ENCODE measurements at regions not wholly inside any gene's neighbourhood (a gene's known extent, or its start where the extent isn't known, plus 50 kb on each side); places are given as distances from the start of the nearest gene placed in this dataset.
"Not testable (repeated sequence)": the region's sequence is repeated elsewhere in the genome, so short reads cannot be mapped to it uniquely, and the experiment has no call there.

GRCh38 chr14:39548358-39548757 lies 116.1 kb upstream of the FBXO33 start:
- no peak overlapping the region for H3K27ac Mint-ChIP-seq (ENCODE audit: unreplicated experiment)
- H3K4me3 Mint-ChIP-seq (ENCODE audit: unreplicated experiment): no peak overlapping the region
- no peaks in the 10 kb centered on the region for H3K36me3 Mint-ChIP-seq (ENCODE audit: unreplicated experiment)
- peaks cover 1% of the 10 kb centered on the region for H3K9me3 Mint-ChIP-seq (ENCODE audit: unreplicated experiment)
- no peak for DNase-seq
- no peak for TF ChIP-seq CTCF (IDR thresholded peaks at IDR 0.05; ENCODE audit: partially characterized antibody, unreplicated experiment)
- no peaks in the 10 kb centered on the region for H3K27me3 Mint-ChIP-seq (ENCODE audit: unreplicated experiment)
- no peaks in the 10 kb centered on the region for H3K4me1 Mint-ChIP-seq (ENCODE audit: low read depth, unreplicated experiment)

- Mint-ChIP-seq H3K36me3 (ENCODE audit: unreplicated experiment) (no peaks in the 10 kb centered on the region), H3K9me3 (ENCODE audit: unreplicated experiment) (peaks cover 1% of the 10 kb centered on the region), H3K4me3 (ENCODE audit: unreplicated experiment) (no peak overlapping the region), H3K4me1 (ENCODE audit: low read depth, unreplicated experiment) (no peaks in the 10 kb centered on the region), H3K27ac (ENCODE audit: unreplicated experiment) (no peak overlapping the region), H3K27me3 (ENCODE audit: unreplicated experiment) (no peaks in the 10 kb centered on the region)
- DNase-seq: no peak
- no peak for TF ChIP-seq CTCF (IDR thresholded peaks at IDR 0.05; ENCODE audit: partially characterized antibody, unreplicated experiment)
These were observed 115.6 kb upstream of the FBXO33 start for GRCh38 chr14:39547845-39548244.

GRCh38 chr14:39505812-39506211 lies 73.6 kb upstream of the FBXO33 start:
- no peak for TF ChIP-seq CTCF (IDR thresholded peaks at IDR 0.05; ENCODE audit: partially characterized antibody, unreplicated experiment)
- no peak overlapping the region for H3K4me3 Mint-ChIP-seq (ENCODE audit: unreplicated experiment)
- H3K36me3 Mint-ChIP-seq (ENCODE audit: unreplicated experiment): peaks cover 12% of the 10 kb centered on the region
- H3K27ac Mint-ChIP-seq (ENCODE audit: unreplicated experiment): no peak overlapping the region
- peaks cover 4% of the 10 kb centered on the region for H3K27me3 Mint-ChIP-seq (ENCODE audit: unreplicated experiment)
- H3K9me3 Mint-ChIP-seq (ENCODE audit: unreplicated experiment): peaks cover 3% of the 10 kb centered on the region
- no peaks in the 10 kb centered on the region for H3K4me1 Mint-ChIP-seq (ENCODE audit: low read depth, unreplicated experiment)
- DNase-seq: no peak

GRCh38 chr14:39500253-39500652 lies 68.0 kb upstream of the FBXO33 start:
- Mint-ChIP-seq H3K36me3 (ENCODE audit: unreplicated experiment) (peaks cover 19% of the 10 kb centered on the region), H3K27ac (ENCODE audit: unreplicated experiment) (no peak overlapping the region), H3K27me3 (ENCODE audit: unreplicated experiment) (peaks cover 3% of the 10 kb centered on the region), H3K4me1 (ENCODE audit: low read depth, unreplicated experiment) (no peaks in the 10 kb centered on the region), H3K4me3 (ENCODE audit: unreplicated experiment) (no peak overlapping the region), H3K9me3 (ENCODE audit: unreplicated experiment) (peaks cover 5% of the 10 kb centered on the region)
- DNase-seq: no peak
- TF ChIP-seq CTCF (IDR thresholded peaks at IDR 0.05; ENCODE audit: partially characterized antibody, unreplicated experiment): no peak

GRCh38 chr14:39499514-39499913 lies 67.3 kb upstream of the FBXO33 start:
- H3K27me3 Mint-ChIP-seq (ENCODE audit: unreplicated experiment): peaks cover 3% of the 10 kb centered on the region

GRCh38 chr14:39497677-39498076 lies 65.4 kb upstream of the FBXO33 start:
- peaks cover 21% of the 10 kb centered on the region for H3K36me3 Mint-ChIP-seq (ENCODE audit: unreplicated experiment)

More at GRCh38 chr14:39499514-39499913, 67.3 kb upstream of the FBXO33 start:
- H3K27ac Mint-ChIP-seq (ENCODE audit: unreplicated experiment): no peak overlapping the region
- H3K4me1 Mint-ChIP-seq (ENCODE audit: low read depth, unreplicated experiment): no peaks in the 10 kb centered on the region
- DNase-seq: no peak
- TF ChIP-seq CTCF (IDR thresholded peaks at IDR 0.05; ENCODE audit: partially characterized antibody, unreplicated experiment): no peak
- H3K9me3 Mint-ChIP-seq (ENCODE audit: unreplicated experiment): peaks cover 6% of the 10 kb centered on the region
- no peak overlapping the region for H3K4me3 Mint-ChIP-seq (ENCODE audit: unreplicated experiment)
- H3K36me3 Mint-ChIP-seq (ENCODE audit: unreplicated experiment): peaks cover 21% of the 10 kb centered on the region

More at GRCh38 chr14:39497677-39498076, 65.4 kb upstream of the FBXO33 start:
- H3K4me1 Mint-ChIP-seq (ENCODE audit: low read depth, unreplicated experiment); DNase-seq; H3K9me3 Mint-ChIP-seq (ENCODE audit: unreplicated experiment); H3K4me3 Mint-ChIP-seq (ENCODE audit: unreplicated experiment); H3K27ac Mint-ChIP-seq (ENCODE audit: unreplicated experiment); H3K27me3 Mint-ChIP-seq (ENCODE audit: unreplicated experiment): not testable (repeated sequence)

Data from glutamatergic neuron (in vitro differentiated cells).